ENCODE measurements at regions not wholly inside any gene's neighbourhood (a gene's known extent, or its start where the extent isn't known, plus 50 kb on each side); places are given as distances from the start of the nearest gene placed in this dataset.
"Not testable (repeated sequence)": the region's sequence is repeated elsewhere in the genome, so short reads cannot be mapped to it uniquely, and the experiment has no call there.

- no peak overlapping the region for H3K4me3 ChIP-seq (ENCODE audit: low read depth, low read length)
- TF ChIP-seq CTCF (IDR thresholded peaks at IDR 0.05; ENCODE audit: borderline replicate concordance, insufficient read depth, low read depth, low read length): no peak
Observed at GRCh38 chr6:85135376-85136094, 314.3 kb upstream of the NT5E start.

- no peak overlapping the region for H3K4me3 ChIP-seq (ENCODE audit: low read depth, low read length)
- no peak for TF ChIP-seq CTCF (IDR thresholded peaks at IDR 0.05; ENCODE audit: borderline replicate concordance, insufficient read depth, low read depth, low read length)
Observed at GRCh38 chr6:85134172-85134571, 315.7 kb upstream of the NT5E start.

DNA sequence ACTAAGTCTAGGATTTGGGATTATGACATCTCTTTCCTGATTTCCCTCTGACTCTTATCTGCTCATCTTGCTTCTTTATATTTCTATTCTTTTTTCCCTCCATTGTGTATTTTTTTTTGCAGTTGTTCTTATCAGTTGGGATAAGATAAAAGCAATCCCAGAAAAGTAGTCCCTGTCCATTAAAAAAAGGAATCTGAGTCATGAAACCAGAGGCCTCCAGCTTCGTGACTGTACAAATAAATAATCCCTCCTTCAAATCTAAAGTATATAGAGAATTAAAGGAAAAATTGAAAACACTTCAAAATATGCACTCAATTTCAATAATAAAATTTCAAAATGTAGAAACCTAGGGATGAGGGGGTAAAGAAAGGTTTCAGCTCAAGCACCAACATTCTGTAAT lies 317.8 kb upstream of the NT5E start:
- H3K4me3 ChIP-seq (ENCODE audit: low read depth, low read length): no peak overlapping the region
- TF ChIP-seq CTCF (IDR thresholded peaks at IDR 0.05; ENCODE audit: borderline replicate concordance, insufficient read depth, low read depth, low read length): no peak

DNA sequence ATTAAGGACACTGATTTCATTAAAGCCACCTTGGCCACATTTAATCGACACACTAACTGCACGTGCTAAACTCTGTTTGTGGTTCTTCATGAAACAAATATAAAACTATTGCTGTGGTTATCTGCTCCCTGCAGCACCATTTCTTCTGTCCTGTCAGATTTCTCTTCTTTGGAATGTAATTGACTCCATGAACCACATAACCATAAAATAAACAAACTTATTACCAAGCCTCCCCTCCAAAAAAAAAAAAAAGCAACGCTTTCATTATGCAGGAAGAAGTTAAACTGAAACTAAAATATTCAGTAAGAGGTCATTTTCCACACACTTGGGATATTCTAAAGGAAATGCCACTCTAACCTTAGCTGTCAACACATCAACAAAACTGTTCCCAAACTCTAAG lies 319.1 kb upstream of the NT5E start:
- H3K4me3 ChIP-seq (ENCODE audit: low read depth, low read length): no peak overlapping the region
- TF ChIP-seq CTCF (IDR thresholded peaks at IDR 0.05; ENCODE audit: borderline replicate concordance, insufficient read depth, low read depth, low read length): no peak

- H3K4me3 ChIP-seq (ENCODE audit: low read depth, low read length): no peak overlapping the region
- no peak for TF ChIP-seq CTCF (IDR thresholded peaks at IDR 0.05; ENCODE audit: borderline replicate concordance, insufficient read depth, low read depth, low read length)
Observed at GRCh38 chr6:85129881-85130280, 320.0 kb upstream of the NT5E start.

DNA sequence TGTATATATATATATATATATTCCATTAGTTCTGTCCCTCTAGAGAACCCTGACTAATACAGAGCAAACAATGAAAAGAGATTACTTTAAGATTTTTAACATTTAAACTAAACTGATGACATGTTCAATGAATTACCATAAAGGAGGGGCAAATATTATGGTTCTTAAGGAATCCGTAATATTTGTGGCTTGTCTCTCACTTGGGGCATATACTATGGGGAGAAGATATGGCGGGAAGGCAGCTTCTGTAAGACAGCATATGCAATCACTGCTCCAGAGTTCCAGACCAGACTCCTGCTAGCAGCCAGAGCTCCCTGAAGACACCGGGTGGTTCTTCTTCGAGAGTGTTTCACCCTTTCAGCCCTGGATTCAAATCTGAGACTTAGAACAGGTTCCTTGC lies 321.1 kb upstream of the NT5E start:
- no peak for TF ChIP-seq CTCF (IDR thresholded peaks at IDR 0.05; ENCODE audit: borderline replicate concordance, insufficient read depth, low read depth, low read length)
- no peak overlapping the region for H3K4me3 ChIP-seq (ENCODE audit: low read depth, low read length)

DNA sequence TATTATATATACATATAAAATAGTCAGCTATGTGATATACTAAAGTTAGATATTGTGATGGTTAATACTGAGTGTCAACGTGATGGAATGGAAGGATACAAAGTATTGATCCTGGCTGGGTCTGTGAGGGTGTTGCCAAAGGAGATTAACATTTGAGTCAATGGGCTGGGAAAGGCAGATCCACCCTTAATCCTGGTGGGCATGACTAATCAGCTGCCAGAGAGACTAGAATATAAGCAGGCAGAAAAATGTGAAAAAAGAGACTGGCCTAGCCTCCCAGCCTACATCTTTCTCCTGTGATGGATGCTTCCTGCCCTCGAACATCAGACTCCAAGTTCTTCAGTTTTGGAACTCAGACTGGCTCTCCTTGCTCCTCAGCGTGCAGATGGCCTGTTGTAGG lies 321.6 kb upstream of the NT5E start:
- H3K4me3 ChIP-seq (ENCODE audit: low read depth, low read length): not testable (repeated sequence)
